Trophoblast cell (in vitro differentiated cells and primary cell): ENCODE measurements at regions not wholly inside any gene's neighbourhood (a gene's known extent, or its start where the extent isn't known, plus 50 kb on each side); places are given as distances from the start of the nearest gene placed in this dataset.

Experiments used
- DNase-seq, 2 donors: peaks; one replicate each; pipeline ENCODE4 v3.0.0-alpha.2; 2016
- H2AFZ ChIP-seq: 2 replicates; pipeline ENCODE4 v1.6.1; 2013; ENCODE audit warnings: low read length, moderate library complexity, mild to moderate bottlenecking; ENCODE audit not compliant: insufficient read depth, poor library complexity
- H2AK5ac ChIP-seq: 2 replicates; pipeline ENCODE4 v1.6.1; 2013; ENCODE audit warnings: mild to moderate bottlenecking, low read length
- H2BK120ac ChIP-seq: 2 replicates; pipeline ENCODE4 v1.6.1; 2013; ENCODE audit warnings: low read length, mild to moderate bottlenecking, moderate library complexity; ENCODE audit not compliant: insufficient read depth, poor library complexity
- H2BK12ac ChIP-seq: 2 replicates; pipeline ENCODE4 v1.6.1; 2013; ENCODE audit warnings: mild to moderate bottlenecking, low read length, moderate library complexity
- H2BK5ac ChIP-seq: 2 replicates; pipeline ENCODE4 v1.6.1; 2013; ENCODE audit warnings: low read length, low read depth, moderate library complexity, mild to moderate bottlenecking; ENCODE audit not compliant: poor library complexity
- H3K14ac ChIP-seq: 2 replicates; pipeline ENCODE4 v1.6.1; 2013; ENCODE audit warnings: mild to moderate bottlenecking, low read length
- H3K18ac ChIP-seq: 2 replicates; pipeline ENCODE4 v1.6.1; 2013; ENCODE audit warnings: mild to moderate bottlenecking, low read length
- H3K23ac ChIP-seq: 2 replicates; pipeline ENCODE4 v1.6.1; 2013; ENCODE audit warnings: low read length
- H3K27ac ChIP-seq: 2 replicates; pipeline ENCODE4 v1.5.1; 2013; ENCODE audit warnings: low read depth, mild to moderate bottlenecking, inconsistent platforms, low read length, moderate library complexity
- H3K27me3 ChIP-seq: 2 replicates; pipeline ENCODE4 v1.6.1; 2013; ENCODE audit warnings: inconsistent platforms, mild to moderate bottlenecking, low read length, moderate library complexity; ENCODE audit not compliant: insufficient read depth
- H3K36me3 ChIP-seq, 2 experiments: 1 replicate in 1 of 2; 2 replicates in 1 of 2; pipeline ENCODE4 v1.6.1; 2013; ENCODE audit warnings: low read length in 2 of 2, mild to moderate bottlenecking in 2 of 2, moderate library complexity in 1 of 2; ENCODE audit not compliant: insufficient read depth in 2 of 2, control insufficient read depth in 1 of 2
- H3K4ac ChIP-seq: 2 replicates; pipeline ENCODE4 v1.6.1; 2013; ENCODE audit warnings: low read depth, mild to moderate bottlenecking, low read length, moderate library complexity
- H3K4me1 ChIP-seq, 2 experiments: 1 replicate in 1 of 2; 2 replicates in 1 of 2; pipeline ENCODE4 v1.6.1; 2013; ENCODE audit warnings: low read length in 2 of 2, mild to moderate bottlenecking in 2 of 2, moderate library complexity in 1 of 2; ENCODE audit not compliant: insufficient read depth in 2 of 2, control insufficient read depth in 1 of 2
- H3K4me2 ChIP-seq: 2 replicates; pipeline ENCODE4 v1.6.1; 2013; ENCODE audit warnings: inconsistent platforms, mild to moderate bottlenecking, low read length, moderate library complexity
- H3K4me3 ChIP-seq: 2 replicates; pipeline ENCODE4 v1.5.1; 2013; ENCODE audit warnings: mild to moderate bottlenecking, low read depth, low read length, inconsistent platforms
- H3K79me1 ChIP-seq: one replicate; pipeline ENCODE4 v1.6.1; 2013; ENCODE audit warnings: low read length
- H3K79me2 ChIP-seq: 2 replicates; pipeline ENCODE4 v1.6.1; 2013; ENCODE audit warnings: low read length, mild to moderate bottlenecking; ENCODE audit not compliant: control insufficient read depth, insufficient read depth, poor library complexity
- H3K9ac ChIP-seq: 2 replicates; pipeline ENCODE4 v1.6.1; 2013; ENCODE audit warnings: mild to moderate bottlenecking, low read length
- H3K9me3 ChIP-seq: 2 replicates; pipeline ENCODE4 v1.6.1; 2013; ENCODE audit warnings: low read depth, mild to moderate bottlenecking, control low read depth, inconsistent platforms, low read length; ENCODE audit not compliant: insufficient read depth
- H4K12ac ChIP-seq: 2 replicates; pipeline ENCODE4 v1.6.1; 2013; ENCODE audit warnings: low read depth, mild to moderate bottlenecking, low read length, moderate library complexity
- H4K8ac ChIP-seq: 2 replicates; pipeline ENCODE4 v1.6.1; 2013; ENCODE audit warnings: low read depth, mild to moderate bottlenecking, low read length, moderate library complexity
- H4K91ac ChIP-seq: one replicate; pipeline ENCODE4 v1.6.1; 2013; ENCODE audit warnings: low read depth, mild to moderate bottlenecking, low read length, moderate library complexity
- WGBS: extraction: QIAGEN DNeasy Blood & Tissue Kit; methylation state at CpG from one replicate; pipeline ENCODE4 v1.1.7; 2013; ENCODE audit warnings: missing lambda C conversion rate; ENCODE audit not compliant: insufficient read length, insufficient coverage; ENCODE audit errors: extremely low coverage; 5-methylcytosine and 5-hydroxymethylcytosine counted together

DNA sequence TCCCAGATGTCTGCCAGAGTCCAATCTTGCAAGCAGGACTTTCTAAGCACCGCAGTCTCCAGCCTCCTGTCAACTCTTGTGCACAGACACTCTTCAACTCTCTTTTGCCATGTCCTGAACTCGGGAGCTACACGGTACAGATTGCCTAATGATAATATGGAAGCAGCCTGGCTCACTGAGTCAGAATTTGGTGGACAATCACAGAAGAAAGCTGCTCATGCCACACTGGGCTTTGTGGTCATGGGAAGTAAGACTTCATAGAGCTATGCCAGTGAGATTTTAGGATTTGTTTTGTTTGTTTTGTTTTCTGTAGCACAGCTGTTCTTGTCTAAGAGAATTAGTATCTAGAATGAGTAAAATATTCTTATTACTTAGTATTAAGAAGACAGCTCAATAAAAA, 144.1 kb upstream of the PRSS58 start:
- H3K27ac ChIP-seq = no peak overlapping the region
- no peak overlapping the region for H4K91ac ChIP-seq
- no peaks in the 10 kb centered on the region for H3K79me1 ChIP-seq
- no peak overlapping the region for H3K4ac ChIP-seq
- no peak overlapping the region for H2BK5ac ChIP-seq
- H3K36me3 ChIP-seq = no peaks in the 10 kb centered on the region
- H2BK120ac ChIP-seq = no peak overlapping the region
- H3K79me2 ChIP-seq = no peaks in the 10 kb centered on the region
- no peak overlapping the region for H2AFZ ChIP-seq
- H4K8ac ChIP-seq = no peak overlapping the region
- no peak overlapping the region for H3K4me2 ChIP-seq
- H3K18ac ChIP-seq = no peak overlapping the region
- H3K23ac ChIP-seq = no peak overlapping the region
- no peak overlapping the region for H3K9ac ChIP-seq
- no peak overlapping the region for H2AK5ac ChIP-seq
- DNase-seq = no peak
- WGBS = no CpG with 5 or more reads among the region's 3 CpGs
- no peak overlapping the region for H3K14ac ChIP-seq
- H3K9me3 ChIP-seq = no peaks in the 10 kb centered on the region
- H2BK12ac ChIP-seq = no peak overlapping the region
- no peaks in the 10 kb centered on the region for H3K27me3 ChIP-seq
- H4K12ac ChIP-seq = no peak overlapping the region
- H3K4me1 ChIP-seq = no peaks in the 10 kb centered on the region
- no peak overlapping the region for H3K4me3 ChIP-seq

DNA sequence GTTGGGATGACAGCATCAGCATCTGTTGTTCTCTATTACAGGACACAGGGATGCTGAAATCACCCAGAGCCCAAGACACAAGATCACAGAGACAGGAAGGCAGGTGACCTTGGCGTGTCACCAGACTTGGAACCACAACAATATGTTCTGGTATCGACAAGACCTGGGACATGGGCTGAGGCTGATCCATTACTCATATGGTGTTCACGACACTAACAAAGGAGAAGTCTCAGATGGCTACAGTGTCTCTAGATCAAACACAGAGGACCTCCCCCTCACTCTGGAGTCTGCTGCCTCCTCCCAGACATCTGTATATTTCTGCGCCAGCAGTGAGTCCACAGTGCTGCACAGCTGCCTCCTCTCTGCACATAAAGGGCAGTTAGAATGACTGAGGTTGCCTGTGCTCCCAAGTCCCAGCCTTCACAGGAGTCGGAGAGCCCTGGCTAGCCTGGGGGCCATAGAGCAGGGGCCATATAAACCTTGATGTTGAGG, 142.2 kb upstream of the PRSS58 start:
- Histone ChIP-seq H4K91ac (no peak overlapping the region), H3K23ac (no peak overlapping the region), H2AFZ (no peak overlapping the region), H3K27me3 (no peaks in the 10 kb centered on the region), H4K12ac (no peak overlapping the region), H3K4me1 (no peaks in the 10 kb centered on the region), H2BK5ac (no peak overlapping the region), H4K8ac (no peak overlapping the region), H3K9me3 (no peaks in the 10 kb centered on the region), H3K14ac (no peak overlapping the region), H3K4me2 (no peak overlapping the region), H3K27ac (no peak overlapping the region), H3K79me1 (no peaks in the 10 kb centered on the region), H3K36me3 (no peaks in the 10 kb centered on the region), H3K4ac (no peak overlapping the region), H2BK120ac (no peak overlapping the region), H3K79me2 (no peaks in the 10 kb centered on the region), H2AK5ac (no peak overlapping the region), H3K4me3 (no peak overlapping the region), H3K9ac (no peak overlapping the region), H3K18ac (no peak overlapping the region), H2BK12ac (no peak overlapping the region)
- no CpG with 5 or more reads among the region's 5 CpGs for WGBS
- no peak for DNase-seq

DNA sequence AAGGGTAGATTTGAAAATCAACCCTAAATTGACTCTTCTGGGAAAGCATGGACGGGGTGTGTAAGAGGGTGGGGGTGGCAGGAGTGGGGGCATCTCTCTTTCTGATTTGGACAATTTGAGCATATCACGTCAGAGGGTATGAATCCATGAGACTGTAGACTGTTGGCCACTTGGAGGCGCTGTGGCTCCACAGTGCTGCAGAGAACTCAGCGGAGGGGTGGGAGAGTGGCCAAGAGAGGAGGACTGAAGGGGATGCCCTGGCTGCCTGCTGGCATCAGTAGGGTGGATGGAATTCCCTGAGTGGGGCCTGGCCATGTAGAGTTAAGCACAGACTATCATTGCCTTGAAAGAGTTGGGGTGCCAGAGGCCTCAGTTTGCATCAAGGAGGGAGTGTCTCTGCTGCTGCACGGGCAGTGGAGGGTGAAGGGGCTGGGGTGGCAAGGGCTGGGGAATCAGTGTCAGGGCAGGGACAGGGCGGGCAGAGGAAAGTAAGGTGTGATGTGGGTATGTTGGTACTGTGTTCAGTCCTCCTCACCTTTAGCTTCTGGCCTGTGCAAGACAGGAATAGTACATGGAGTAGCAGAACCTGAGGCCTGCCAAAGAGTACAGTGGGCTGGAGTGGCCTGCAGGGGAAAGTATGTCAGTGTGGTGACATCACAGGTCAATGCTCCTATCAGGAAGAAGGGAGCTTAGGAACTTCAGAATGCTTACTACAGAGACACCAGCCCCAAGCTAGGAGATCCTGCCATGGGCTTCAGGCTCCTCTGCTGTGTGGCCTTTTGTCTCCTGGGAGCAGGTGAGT, 133.5 kb upstream of the PRSS58 start:
- Histone ChIP-seq H3K4ac (no peak overlapping the region), H3K4me1 (no peaks in the 10 kb centered on the region), H4K12ac (no peak overlapping the region), H3K36me3 (no peaks in the 10 kb centered on the region), H3K79me2 (no peaks in the 10 kb centered on the region), H3K9me3 (no peaks in the 10 kb centered on the region), H3K18ac (no peak overlapping the region), H2AFZ (no peak overlapping the region), H4K91ac (no peak overlapping the region), H3K79me1 (no peaks in the 10 kb centered on the region), H3K23ac (no peak overlapping the region), H2AK5ac (no peak overlapping the region), H2BK12ac (no peak overlapping the region), H2BK120ac (no peak overlapping the region), H3K4me2 (no peak overlapping the region), H3K4me3 (no peak overlapping the region), H3K9ac (no peak overlapping the region), H3K27ac (no peak overlapping the region), H4K8ac (no peak overlapping the region), H3K27me3 (no peaks in the 10 kb centered on the region), H3K14ac (no peak overlapping the region), H2BK5ac (no peak overlapping the region)
- peak; percentile 40 to 67 for DNase-seq
- WGBS = no CpG with 5 or more reads among the region's 6 CpGs

DNA sequence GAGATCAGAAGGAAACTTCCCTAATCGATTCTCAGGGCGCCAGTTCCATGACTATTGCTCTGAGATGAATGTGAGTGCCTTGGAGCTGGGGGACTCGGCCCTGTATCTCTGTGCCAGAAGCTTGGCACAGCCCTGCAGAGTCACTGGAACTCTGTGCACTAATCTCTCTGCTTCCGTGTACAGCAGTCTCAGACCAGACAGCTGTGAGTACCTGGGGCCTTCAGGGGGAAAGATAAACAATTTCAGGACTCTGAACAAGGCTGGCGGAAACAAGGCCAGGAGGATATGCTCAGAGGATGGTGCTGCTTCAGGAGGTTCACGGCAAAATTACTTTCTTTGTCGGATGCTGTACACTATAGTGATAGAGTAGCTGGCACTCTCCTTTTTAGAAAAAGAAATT, 131.7 kb upstream of the PRSS58 start:
- no peak overlapping the region for H3K23ac ChIP-seq
- no peak overlapping the region for H3K4me2 ChIP-seq
- no peak overlapping the region for H2BK5ac ChIP-seq
- H2AK5ac ChIP-seq = no peak overlapping the region
- H3K14ac ChIP-seq = no peak overlapping the region
- no peaks in the 10 kb centered on the region for H3K36me3 ChIP-seq
- no peak overlapping the region for H4K91ac ChIP-seq
- H3K9me3 ChIP-seq = no peaks in the 10 kb centered on the region
- H2BK12ac ChIP-seq = no peak overlapping the region
- no peaks in the 10 kb centered on the region for H3K79me2 ChIP-seq
- H3K27ac ChIP-seq = no peak overlapping the region
- H2BK120ac ChIP-seq = no peak overlapping the region
- H4K8ac ChIP-seq = no peak overlapping the region
- no peak for DNase-seq
- H3K79me1 ChIP-seq = no peaks in the 10 kb centered on the region
- no peak overlapping the region for H3K4me3 ChIP-seq
- no peaks in the 10 kb centered on the region for H3K27me3 ChIP-seq
- no peak overlapping the region for H3K4ac ChIP-seq
- H3K9ac ChIP-seq = no peak overlapping the region
- no peak overlapping the region for H2AFZ ChIP-seq
- no CpG with 5 or more reads among the region's 7 CpGs for WGBS
- H3K18ac ChIP-seq = no peak overlapping the region
- no peak overlapping the region for H4K12ac ChIP-seq
- H3K4me1 ChIP-seq = no peaks in the 10 kb centered on the region
